HG02885 (cell line): ENCODE measurements at regions not wholly inside any gene's neighbourhood (a gene's known extent, or its start where the extent isn't known, plus 50 kb on each side); places are given as distances from the start of the nearest gene placed in this dataset.
"Not testable (repeated sequence)": the region's sequence is repeated elsewhere in the genome, so short reads cannot be mapped to it uniquely, and the experiment has no call there.

Experiments
- ATAC-seq: cut with Tn5 transposase; IDR thresholded peaks from one replicate; pipeline ENCODE4 v1.9.1; 2021; ENCODE audit warnings: mild to moderate bottlenecking; ENCODE audit not compliant: unreplicated experiment, poor library complexity

DNA sequence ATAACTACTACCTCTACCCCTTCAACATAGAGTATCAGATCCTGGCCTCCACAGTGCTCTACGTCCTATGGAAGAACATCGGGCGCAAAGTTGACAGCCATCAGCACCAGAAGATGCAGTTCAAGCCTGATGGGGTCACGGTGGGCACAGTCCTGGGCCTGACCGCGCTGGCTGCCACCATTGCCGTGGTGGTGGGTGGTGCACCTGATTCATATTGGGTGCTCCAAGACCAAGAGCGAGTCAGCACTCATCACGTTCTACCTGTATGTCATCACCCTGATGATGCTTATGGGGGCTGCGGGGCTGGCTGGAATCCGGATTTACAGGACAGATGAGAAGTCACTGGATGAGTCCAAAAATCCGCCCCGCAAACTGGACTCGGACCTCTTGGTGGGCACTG, 846.4 kb downstream of the RPIA start:
- ATAC-seq, result not testable (repeated sequence)

DNA sequence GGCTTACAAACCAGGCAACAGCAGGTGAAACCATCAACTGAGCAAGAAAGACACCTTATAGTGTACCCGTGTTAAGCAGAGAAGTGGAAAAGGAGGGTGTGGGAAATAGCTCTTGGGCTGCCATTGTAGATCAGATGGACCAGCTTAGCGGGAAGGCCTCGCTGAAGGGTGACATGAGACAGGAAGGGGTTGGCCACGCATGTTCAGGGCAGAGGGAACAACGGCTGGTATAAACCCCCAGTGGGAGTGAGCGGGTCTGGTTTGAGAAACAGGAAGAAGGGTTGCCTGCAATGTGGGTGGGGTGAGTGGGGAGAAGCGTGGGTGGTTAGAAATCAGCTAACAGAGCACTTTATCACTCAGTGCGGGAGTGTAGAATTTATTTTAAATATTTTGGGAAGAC, 852.6 kb downstream of the RPIA start:
- ATAC-seq, result not testable (repeated sequence)

DNA sequence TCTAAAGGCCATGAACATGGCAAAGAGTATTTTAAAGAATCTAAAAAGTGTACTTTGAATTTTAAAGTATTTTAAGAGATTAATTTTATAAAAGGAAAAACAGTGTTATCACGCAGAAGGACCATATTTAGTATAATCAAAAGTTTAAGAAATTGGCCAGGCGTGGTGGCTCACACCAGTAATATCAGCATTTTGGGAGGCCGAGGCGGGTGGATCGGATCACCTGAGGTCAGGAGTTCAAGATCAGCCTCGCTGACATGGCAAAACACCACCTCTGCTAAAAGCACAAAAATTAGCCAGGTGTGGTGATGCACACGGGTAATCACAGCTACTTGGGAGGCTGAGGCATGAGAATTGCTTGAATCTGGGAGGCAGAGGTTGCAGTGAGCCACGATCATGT, 887.7 kb downstream of the RPIA start:
- ATAC-seq, result not testable (repeated sequence)

DNA sequence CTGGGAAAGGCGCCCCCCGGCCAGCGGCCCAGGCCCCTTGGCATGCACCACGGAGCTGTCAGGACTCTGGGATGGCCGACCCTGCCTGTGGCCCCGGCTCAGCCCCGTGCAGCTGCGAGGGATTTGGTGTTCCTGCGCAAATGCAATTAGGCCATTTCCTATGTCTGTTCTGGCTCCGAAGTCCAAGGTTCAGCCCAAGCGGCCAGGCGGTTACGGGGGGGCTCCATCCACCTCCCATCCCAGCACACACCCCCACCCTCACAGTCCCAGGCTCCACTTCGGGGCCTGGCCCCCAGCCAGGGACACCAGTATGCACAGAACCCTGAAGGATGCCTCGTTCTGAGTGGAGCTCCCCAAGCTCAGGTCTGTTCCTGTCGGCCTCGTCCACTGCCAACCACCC, 891.3 kb downstream of the RPIA start:
- not testable (repeated sequence) for ATAC-seq

DNA sequence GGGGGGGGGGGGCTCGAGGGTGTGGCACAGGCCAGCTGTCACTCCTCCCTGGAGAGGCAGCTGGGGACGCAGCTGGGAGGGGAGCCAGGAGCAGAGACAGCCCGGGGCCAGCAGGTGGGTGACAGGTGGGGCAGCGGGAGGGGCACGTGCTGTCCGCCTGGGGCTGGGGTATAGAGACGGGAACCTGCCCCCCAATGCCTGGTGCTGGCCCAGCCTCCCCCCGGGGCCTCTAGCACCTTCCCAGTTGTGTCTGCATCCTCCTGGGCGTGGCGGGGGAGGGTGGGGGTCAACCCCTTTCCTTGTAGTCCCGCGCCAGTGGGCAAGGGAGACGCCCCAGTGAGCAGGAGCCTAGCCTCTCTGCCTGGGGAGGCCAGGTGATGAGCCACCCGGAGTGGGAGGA, 892.6 kb downstream of the RPIA start:
- not testable (repeated sequence) for ATAC-seq

DNA sequence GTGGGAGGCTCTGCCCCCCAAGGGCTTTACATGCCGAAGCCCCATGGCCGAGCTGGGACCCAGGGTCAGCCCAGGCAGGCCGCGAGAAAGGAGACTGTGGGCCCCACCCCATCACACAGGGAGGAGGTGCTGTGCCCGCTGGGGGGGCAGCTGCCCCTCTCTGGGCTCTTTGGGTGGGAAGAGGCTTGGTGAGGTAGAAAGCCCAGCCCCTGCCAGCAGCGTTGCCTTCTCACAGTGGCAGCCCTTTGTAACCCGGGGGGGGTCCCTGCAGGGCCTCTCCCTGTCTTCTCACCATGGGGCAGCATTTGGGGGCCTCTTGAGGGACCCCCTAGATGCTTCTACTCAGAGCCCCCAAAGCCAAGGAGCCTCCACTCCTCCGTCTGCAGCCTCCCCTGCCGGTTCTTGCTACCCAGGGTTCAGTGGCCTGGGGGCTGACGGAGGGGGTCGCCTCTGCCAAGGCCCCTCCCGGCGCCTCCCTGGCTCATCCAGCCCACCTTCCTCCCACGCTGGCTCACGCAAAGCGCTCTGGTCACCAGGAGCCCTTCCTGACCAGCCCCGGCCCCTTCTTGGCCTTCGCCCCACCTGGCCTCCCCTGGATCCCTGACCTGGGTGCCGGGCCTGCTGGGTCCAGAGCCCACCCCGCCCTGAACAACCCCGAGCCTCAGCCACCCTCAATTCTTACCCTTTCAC, 893.5 kb downstream of the RPIA start:
- not testable (repeated sequence) for ATAC-seq

DNA sequence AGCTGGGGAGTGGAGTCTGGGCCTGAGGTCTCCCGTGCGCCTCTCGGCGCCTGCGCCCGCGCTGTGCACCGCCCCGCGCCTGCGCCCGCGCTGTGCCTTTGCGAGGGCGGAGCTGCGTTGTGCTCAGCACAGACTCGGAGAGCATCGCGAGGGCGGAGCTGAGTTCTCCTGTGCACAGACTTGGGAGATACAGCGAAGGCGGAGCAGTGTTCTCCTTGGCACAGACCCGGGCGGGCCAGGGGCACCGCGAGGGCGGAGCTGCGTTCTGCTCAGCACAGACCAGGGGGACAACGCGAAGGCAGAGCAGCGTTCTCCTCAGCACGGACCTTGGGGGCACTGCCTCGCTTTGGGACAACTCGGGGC, 894.1 kb downstream of the RPIA start:
- ATAC-seq, result peak; percentile 100

DNA sequence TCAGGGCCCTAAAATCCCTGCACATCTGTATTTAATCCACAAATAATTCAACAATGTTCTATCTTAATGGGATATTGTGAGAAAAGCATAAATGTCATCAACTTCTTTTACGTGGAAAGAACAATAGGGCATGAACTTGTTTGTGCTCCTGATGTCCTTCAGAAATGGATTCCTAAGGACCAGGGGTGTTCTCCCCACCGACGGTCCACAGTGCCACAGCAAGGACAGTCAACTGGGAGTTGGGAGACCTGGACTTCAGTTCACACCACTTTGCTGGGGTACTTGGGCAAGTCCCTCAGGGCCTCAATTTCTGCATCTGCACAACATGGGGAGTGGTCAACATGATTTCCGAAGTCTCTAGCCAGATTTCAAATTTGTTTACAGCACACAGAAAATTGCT, 908.4 kb downstream of the RPIA start:
- ATAC-seq, result not testable (repeated sequence)

DNA sequence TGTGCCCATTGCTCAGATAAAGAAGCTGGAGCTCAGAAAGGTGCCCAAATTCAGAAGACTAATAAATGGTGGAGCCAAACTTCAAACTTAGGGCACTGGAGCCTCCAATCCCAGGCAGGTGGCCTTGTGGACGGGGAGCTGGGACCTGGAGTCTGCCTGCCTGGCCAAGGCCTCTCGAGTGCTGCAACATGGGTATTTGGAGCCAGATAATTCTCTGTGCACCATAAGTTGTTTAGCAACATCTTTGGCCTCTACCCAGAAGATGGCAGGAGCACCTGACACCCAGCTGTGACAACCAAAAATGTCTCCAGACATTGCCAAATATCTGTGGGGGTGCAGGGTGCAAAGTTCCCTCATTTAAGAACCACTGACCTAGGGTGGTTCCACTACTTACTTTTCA, 915.0 kb downstream of the RPIA start:
- ATAC-seq, result not testable (repeated sequence)

DNA sequence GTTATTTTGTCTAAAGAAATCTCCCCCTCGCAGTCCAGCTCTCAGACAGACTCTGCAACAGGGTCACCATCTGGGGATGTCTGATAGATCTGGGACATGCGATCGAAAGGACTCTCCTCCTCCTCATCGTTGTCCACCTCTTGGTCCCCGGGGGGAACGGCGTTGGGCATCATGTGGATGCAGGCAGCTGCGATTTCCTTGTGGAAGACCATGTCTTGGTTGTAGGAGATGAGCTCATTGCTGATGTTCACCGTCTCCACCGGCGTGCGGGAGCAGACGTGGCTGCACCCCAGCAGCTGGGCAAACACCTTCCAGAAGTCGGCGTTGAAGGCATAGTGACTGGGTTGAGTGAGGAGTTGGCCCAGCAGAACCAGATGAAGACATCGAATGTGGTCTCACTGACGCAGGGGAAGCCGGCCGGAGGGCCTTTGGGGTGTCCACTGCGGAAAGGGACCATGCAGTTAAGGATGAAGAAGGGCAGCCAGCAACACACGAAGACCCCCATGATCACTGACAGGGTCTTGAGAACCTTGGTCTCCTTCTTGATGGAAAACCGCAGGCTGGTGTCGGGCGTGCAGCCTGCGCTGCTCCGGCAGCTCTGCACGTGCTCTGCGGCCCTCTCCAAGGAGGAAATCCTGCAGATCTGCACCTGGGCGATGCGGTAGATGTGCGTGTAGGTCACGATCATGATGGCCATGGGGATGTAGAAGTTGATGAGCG, 918.9 kb downstream of the RPIA start:
- not testable (repeated sequence) for ATAC-seq

DNA sequence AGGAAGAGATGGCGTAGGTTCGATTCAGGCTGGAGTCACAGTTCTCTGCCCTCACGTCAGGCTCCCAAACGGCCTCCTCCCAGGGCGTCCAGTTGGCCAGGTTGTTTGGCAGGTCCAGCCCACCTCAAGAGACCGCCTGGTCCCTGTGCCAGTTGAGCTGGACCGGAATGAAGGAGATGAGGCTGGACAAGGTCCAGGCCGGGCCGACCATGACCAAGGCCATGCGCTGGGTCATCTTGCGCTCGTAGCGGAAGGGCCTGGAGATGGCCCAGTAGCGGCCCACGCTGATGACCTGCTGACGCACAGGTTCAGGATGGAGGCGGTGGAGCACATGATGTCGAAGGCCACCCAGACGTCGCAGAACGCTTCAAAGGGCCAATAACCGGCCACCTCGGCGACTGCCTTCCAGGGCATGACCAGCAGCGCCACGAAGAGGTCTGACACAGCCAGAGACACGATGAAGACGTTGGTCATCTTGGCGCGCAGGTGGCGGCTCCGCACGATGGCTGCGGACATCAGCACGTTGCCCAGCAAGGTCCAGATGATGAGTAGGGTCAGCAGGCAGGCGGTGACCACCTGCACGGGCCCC, 919.5 kb downstream of the RPIA start:
- not testable (repeated sequence) for ATAC-seq

DNA sequence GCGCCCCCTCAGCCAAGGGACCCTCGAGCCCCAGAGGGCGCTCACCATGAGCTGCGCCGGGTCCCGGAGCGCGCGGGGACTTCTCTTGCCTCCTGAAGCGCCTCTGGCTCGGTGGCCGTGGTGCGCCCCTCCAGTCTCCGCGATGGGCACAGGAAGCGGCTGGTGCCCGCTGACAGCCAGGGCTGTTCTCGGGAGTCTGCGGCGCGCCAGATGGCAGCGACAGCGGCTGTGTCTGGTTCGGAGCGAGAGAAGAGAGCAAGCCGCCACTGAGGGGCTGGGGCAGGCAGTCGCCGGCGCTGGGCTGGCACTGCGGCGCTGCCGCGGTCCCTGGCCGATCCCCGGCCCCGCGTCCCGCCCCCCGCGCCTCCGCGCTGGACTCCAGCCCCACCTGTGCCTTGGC, 920.2 kb downstream of the RPIA start:
- ATAC-seq, result not testable (repeated sequence)

DNA sequence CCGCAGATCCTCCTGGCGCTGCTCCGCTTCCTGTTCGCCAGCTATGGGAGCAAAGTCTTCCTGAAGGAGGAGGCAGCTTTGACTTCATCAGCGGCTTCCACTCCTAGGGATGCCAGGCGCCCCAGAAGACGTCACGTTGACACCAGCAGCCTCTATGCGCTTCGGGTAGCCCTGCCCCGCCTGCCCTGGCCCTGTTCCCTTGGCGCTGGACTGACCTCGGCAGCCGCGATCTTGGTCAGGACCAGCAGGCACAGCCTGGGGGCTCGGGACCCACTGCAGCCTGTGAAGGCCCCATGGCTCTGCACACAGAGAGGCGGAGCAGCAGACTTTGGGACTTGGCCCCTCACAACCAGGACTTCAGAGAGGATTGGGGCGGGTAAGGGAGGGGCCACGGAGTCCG, 957.8 kb downstream of the RPIA start:
- ATAC-seq, result not testable (repeated sequence)

DNA sequence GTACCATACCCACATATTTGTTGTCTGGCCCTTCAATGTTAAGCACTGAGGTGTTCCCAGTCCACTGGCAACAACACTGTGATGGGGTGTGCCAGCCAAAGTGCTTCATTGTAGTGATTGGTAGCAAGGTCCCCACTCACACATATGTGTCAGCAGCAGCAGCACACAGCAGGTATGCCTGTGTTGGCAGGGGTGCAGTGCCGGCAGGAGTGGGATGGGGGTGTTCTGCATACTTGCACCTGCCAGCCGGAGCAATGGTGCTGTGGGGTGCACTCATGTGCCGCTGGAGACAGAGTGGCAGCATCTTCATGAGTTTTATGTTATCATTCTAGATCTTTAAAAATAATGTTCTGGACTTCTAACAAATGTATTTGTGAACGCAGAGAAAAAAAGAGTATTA, 987.8 kb downstream of the RPIA start:
- ATAC-seq, result not testable (repeated sequence)
